Osteoblast (primary cell): ENCODE measurements at regions not wholly inside any gene's neighbourhood (a gene's known extent, or its start where the extent isn't known, plus 50 kb on each side); places are given as distances from the start of the nearest gene placed in this dataset.

Experiments
- DNase-seq: peaks from one replicate; pipeline ENCODE4 v3.0.0; 2011; ENCODE audit warnings: low spot score, mixed read lengths; ENCODE audit not compliant: insufficient read length; ENCODE audit errors: missing footprints
- H2AFZ ChIP-seq: 2 replicates; pipeline ENCODE4 v1.6.0; 2011; ENCODE audit warnings: mild to moderate bottlenecking, low read length
- H3K27ac ChIP-seq: 2 replicates; pipeline ENCODE4 v1.5.1; 2011; ENCODE audit warnings: mild to moderate bottlenecking, low read depth, low read length, moderate library complexity
- H3K27me3 ChIP-seq: 2 replicates; pipeline ENCODE4 v1.6.0; 2012; ENCODE audit warnings: mild to moderate bottlenecking, control low read depth, inconsistent platforms, low read length, moderate library complexity; ENCODE audit not compliant: insufficient read depth
- H3K36me3 ChIP-seq: 2 replicates; pipeline ENCODE4 v1.5.1; 2011; ENCODE audit warnings: mild to moderate bottlenecking, low read length, control low read depth, moderate library complexity; ENCODE audit not compliant: insufficient read depth
- H3K4me1 ChIP-seq: 2 replicates; pipeline ENCODE4 v1.5.1; 2011; ENCODE audit warnings: mild to moderate bottlenecking, low read length, control low read depth, moderate library complexity; ENCODE audit not compliant: insufficient read depth
- H3K4me2 ChIP-seq: 2 replicates; pipeline ENCODE4 v1.6.0; 2011; ENCODE audit warnings: mild to moderate bottlenecking, low read length; ENCODE audit not compliant: insufficient read depth
- H3K4me3 ChIP-seq: fragments of 200-600 bp; sonication (generic); 3 replicates; pipeline ENCODE4 v1.5.1; 2012; ENCODE audit warnings: mild to moderate bottlenecking, low read length, inconsistent platforms; ENCODE audit not compliant: insufficient read depth
- H3K79me2 ChIP-seq: 2 replicates; pipeline ENCODE4 v1.6.0; 2012; ENCODE audit warnings: mild to moderate bottlenecking, low read length, control low read depth, inconsistent platforms; ENCODE audit not compliant: insufficient read depth
- H3K9me3 ChIP-seq: 2 replicates; pipeline ENCODE4 v1.5.1; 2011; ENCODE audit warnings: low read depth, low read length, control low read depth
- H4K20me1 ChIP-seq: 2 replicates; pipeline ENCODE4 v1.6.0; 2012; ENCODE audit warnings: mild to moderate bottlenecking, low read length, control low read depth; ENCODE audit not compliant: insufficient read depth
- CTCF ChIP-seq: IDR thresholded peaks from 2 replicates; pipeline ENCODE4 v1.5.1; 2011; ENCODE audit warnings: mild to moderate bottlenecking, low read depth, low read length, moderate library complexity; ENCODE audit errors: extremely low read depth

GRCh38 chr3:146991907-146992306 is 386.8 kb upstream of the PLSCR5 start:
- H3K4me3 ChIP-seq: no peak overlapping the region
- H3K27ac ChIP-seq: no peak overlapping the region
- H3K36me3 ChIP-seq: no peaks in the 10 kb centered on the region
- no peak for TF ChIP-seq CTCF
- DNase-seq: no peak
- H3K4me2 ChIP-seq: no peak overlapping the region
- no peaks in the 10 kb centered on the region for H3K79me2 ChIP-seq
- no peaks in the 10 kb centered on the region for H3K27me3 ChIP-seq
- no peaks in the 10 kb centered on the region for H4K20me1 ChIP-seq
- no peaks in the 10 kb centered on the region for H3K4me1 ChIP-seq
- H3K9me3 ChIP-seq: no peaks in the 10 kb centered on the region
- H2AFZ ChIP-seq: no peak overlapping the region

GRCh38 chr3:146975476-146975875 is 370.3 kb upstream of the PLSCR5 start:
- Histone ChIP-seq H4K20me1 (no peaks in the 10 kb centered on the region), H3K27ac (no peak overlapping the region), H3K4me2 (no peak overlapping the region), H3K4me1 (peaks cover 11% of the 10 kb centered on the region), H3K79me2 (no peaks in the 10 kb centered on the region), H3K9me3 (no peaks in the 10 kb centered on the region), H3K36me3 (no peaks in the 10 kb centered on the region), H3K4me3 (no peak overlapping the region), H2AFZ (no peak overlapping the region), H3K27me3 (no peaks in the 10 kb centered on the region)
- TF ChIP-seq CTCF: no peak
- no peak for DNase-seq

GRCh38 chr3:146975032-146975431 is 369.9 kb upstream of the PLSCR5 start:
- no peaks in the 10 kb centered on the region for H4K20me1 ChIP-seq
- no peak overlapping the region for H3K4me3 ChIP-seq
- no peaks in the 10 kb centered on the region for H3K36me3 ChIP-seq
- no peak for DNase-seq
- peaks cover 15% of the 10 kb centered on the region for H3K4me1 ChIP-seq
- no peak overlapping the region for H3K27ac ChIP-seq
- TF ChIP-seq CTCF: no peak
- H2AFZ ChIP-seq: no peak overlapping the region
- H3K9me3 ChIP-seq: no peaks in the 10 kb centered on the region
- no peaks in the 10 kb centered on the region for H3K79me2 ChIP-seq
- no peak overlapping the region for H3K4me2 ChIP-seq
- H3K27me3 ChIP-seq: no peaks in the 10 kb centered on the region

GRCh38 chr3:146974001-146974400 is 368.9 kb upstream of the PLSCR5 start:
- no peaks in the 10 kb centered on the region for H3K79me2 ChIP-seq
- H3K36me3 ChIP-seq: no peaks in the 10 kb centered on the region
- H4K20me1 ChIP-seq: no peaks in the 10 kb centered on the region
- no peak overlapping the region for H3K4me2 ChIP-seq
- H3K27me3 ChIP-seq: no peaks in the 10 kb centered on the region
- H3K4me1 ChIP-seq: peaks cover 26% of the 10 kb centered on the region
- no peak overlapping the region for H3K27ac ChIP-seq
- H2AFZ ChIP-seq: no peak overlapping the region
- no peak overlapping the region for H3K4me3 ChIP-seq
- TF ChIP-seq CTCF: no peak
- no peak for DNase-seq
- no peaks in the 10 kb centered on the region for H3K9me3 ChIP-seq
